Naive thymus-derived CD4-positive, alpha-beta T cell (primary cell): ENCODE measurements at regions not wholly inside any gene's neighbourhood (a gene's known extent, or its start where the extent isn't known, plus 50 kb on each side); places are given as distances from the start of the nearest gene placed in this dataset.

Experiments
- ATAC-seq: fragments of 150-1000 bp; cut with Tn5 transposase; 2 replicates; pipeline ENCODE4 v1.10.0; 2021; ENCODE audit warnings: mild to moderate bottlenecking, moderate library complexity
- CTCF ChIA-PET: fragments of 350-600 bp; sonication (Branson Sonifier 250); formaldehyde crosslinking; loops from one replicate; lab custom pipeline; 2021; ENCODE audit warnings: antibody characterized with exemption; lab: Charles Lee
- POLR2A ChIA-PET: fragments of 350-600 bp; sonication (Branson Sonifier 250); formaldehyde crosslinking; loops from one replicate; lab custom pipeline; 2021; ENCODE audit warnings: antibody characterized with exemption, inconsistent platforms; lab: Charles Lee
- DNase-seq, 9 donors: peaks; one replicate each; pipeline versions ENCODE4 v3.0.0 to v3.0.0-alpha.2; 2020 to 2022; ENCODE audit warnings: mixed read lengths in 1 of 9
- H3K27ac ChIP-seq: one replicate; pipeline ENCODE4 v1.7.0; 2013; ENCODE audit warnings: mild to moderate bottlenecking, low read depth, low read length, moderate library complexity
- H3K27me3 ChIP-seq, 2 donors: one replicate each; pipeline ENCODE4 v1.7.0; 2013; ENCODE audit warnings: low read length in 2 of 2, mild to moderate bottlenecking in 2 of 2, moderate library complexity in 2 of 2; ENCODE audit not compliant: control insufficient read depth in 2 of 2, insufficient read depth in 2 of 2
- H3K36me3 ChIP-seq, 3 experiments: 1 replicate in 2 of 3; 2 replicates in 1 of 3; pipeline ENCODE4 v1.7.0; 2013; ENCODE audit warnings: low read length in 3 of 3, mild to moderate bottlenecking in 3 of 3, moderate library complexity in 1 of 3; ENCODE audit not compliant: insufficient read depth in 3 of 3, control insufficient read depth in 2 of 3
- H3K4me1 ChIP-seq, 2 donors: one replicate each; pipeline ENCODE4 v1.7.0; 2013; ENCODE audit warnings: low read length in 2 of 2, mild to moderate bottlenecking in 2 of 2, moderate library complexity in 1 of 2; ENCODE audit not compliant: control insufficient read depth in 2 of 2, insufficient read depth in 2 of 2
- H3K4me3 ChIP-seq: 2 replicates; pipeline ENCODE4 v1.7.0; 2013; ENCODE audit warnings: mild to moderate bottlenecking, low read length
- H3K9me3 ChIP-seq, 3 experiments: 1 replicate in 2 of 3; 2 replicates in 1 of 3; pipeline ENCODE4 v1.7.0; 2013; ENCODE audit warnings: low read length in 3 of 3; ENCODE audit not compliant: control insufficient read depth in 2 of 3
- H3K27ac Mint-ChIP-seq, 9 donors: one replicate each; pipeline ENCODE4 v1.8.0; 2020 to 2022; ENCODE audit warnings: mixed read lengths in 9 of 9, mild to moderate bottlenecking in 8 of 9, moderate library complexity in 5 of 9, inconsistent platforms in 2 of 9
- H3K27me3 Mint-ChIP-seq, 5 donors: one replicate each; pipeline ENCODE4 v1.8.0; 2021 to 2022; ENCODE audit warnings: mixed read lengths in 5 of 5, mild to moderate bottlenecking in 1 of 5
- H3K36me3 Mint-ChIP-seq, 5 donors: one replicate each; pipeline ENCODE4 v1.8.0; 2020 to 2022; ENCODE audit warnings: mixed read lengths in 5 of 5, mild to moderate bottlenecking in 3 of 5, inconsistent platforms in 1 of 5
- H3K4me1 Mint-ChIP-seq, 7 donors: one replicate each; pipeline ENCODE4 v1.8.0; 2020 to 2022; ENCODE audit warnings: mixed read lengths in 7 of 7, mild to moderate bottlenecking in 3 of 7, inconsistent platforms in 1 of 7
- H3K4me3 Mint-ChIP-seq, 10 donors: one replicate each; pipeline ENCODE4 v1.8.0; 2020 to 2022; ENCODE audit warnings: mild to moderate bottlenecking in 10 of 10, mixed read lengths in 10 of 10, moderate library complexity in 6 of 10, inconsistent platforms in 2 of 10
- H3K9me3 Mint-ChIP-seq, 11 donors: one replicate each; pipeline ENCODE4 v1.8.0; 2020 to 2022; ENCODE audit warnings: mixed read lengths in 11 of 11, mild to moderate bottlenecking in 4 of 11, inconsistent platforms in 1 of 11, moderate library complexity in 1 of 11
- intact Hi-C, 2 donors: fragments of 100-400 bp; cut with micrococcal nuclease; formaldehyde crosslinking; loops; one replicate each; pipeline ENCODE4 v1.15.1; 2023

- no peaks in the 10 kb centered on the region for H3K36me3 Mint-ChIP-seq
- DNase-seq (no peak), ATAC-seq (no peak)
- H3K36me3 ChIP-seq, result no peaks in the 10 kb centered on the region
- ChIA-PET CTCF (no interaction called here), POLR2A (no interaction called here)
- H3K27me3 ChIP-seq, result no peaks in the 10 kb centered on the region
- H3K4me1 Mint-ChIP-seq, result no peaks in the 10 kb centered on the region
- H3K4me1 ChIP-seq, result no peaks in the 10 kb centered on the region
- no peaks in the 10 kb centered on the region for H3K27me3 Mint-ChIP-seq
- H3K27ac Mint-ChIP-seq, result no peak overlapping the region
- peaks cover 0 to 8% (median 2%) of the 10 kb centered on the region in 11 donors for H3K9me3 Mint-ChIP-seq
- no peak overlapping the region for H3K27ac ChIP-seq
- H3K9me3 ChIP-seq, result no peaks in the 10 kb centered on the region
- intact Hi-C loops, result no loop called here
- H3K4me3 ChIP-seq, result no peak overlapping the region
- no peak overlapping the region for H3K4me3 Mint-ChIP-seq
Observed at GRCh38 chr1:195511501-195511900, 1096.7 kb downstream of the KCNT2 start.

GRCh38 chr1:195501118-195501517 is 1107.1 kb downstream of the KCNT2 start:
- Mint-ChIP-seq H3K4me3 (no peak overlapping the region), H3K9me3 (peaks cover 0 to 7% (median 0%) of the 10 kb centered on the region in 11 donors)
- intact Hi-C loops, result no loop called here

GRCh38 chr1:195495720-195496635 is 1112.3 kb downstream of the KCNT2 start:
- no peak overlapping the region for H3K4me3 Mint-ChIP-seq
- H3K27me3 Mint-ChIP-seq, result no peaks in the 10 kb centered on the region

More at GRCh38 chr1:195501118-195501517, 1107.1 kb downstream of the KCNT2 start:
- H3K4me1 ChIP-seq, result no peaks in the 10 kb centered on the region
- no peaks in the 10 kb centered on the region for H3K36me3 ChIP-seq
- H3K27ac ChIP-seq, result no peak overlapping the region
- H3K4me1 Mint-ChIP-seq, result no peaks in the 10 kb centered on the region
- ChIA-PET CTCF (no interaction called here), POLR2A (no interaction called here)
- ATAC-seq (no peak), DNase-seq (no peak)
- no peaks in the 10 kb centered on the region for H3K27me3 Mint-ChIP-seq
- H3K36me3 Mint-ChIP-seq, result no peaks in the 10 kb centered on the region
- H3K4me3 ChIP-seq, result no peak overlapping the region
- H3K27me3 ChIP-seq, result no peaks in the 10 kb centered on the region
- no peak overlapping the region for H3K27ac Mint-ChIP-seq
- H3K9me3 ChIP-seq, result no peaks in the 10 kb centered on the region

GRCh38 chr1:195482137-195482536 is 1126.1 kb downstream of the KCNT2 start:
- Mint-ChIP-seq H3K27ac (no peak overlapping the region), H3K36me3 (no peaks in the 10 kb centered on the region), H3K9me3 (peaks cover 0 to 9% (median 2%) of the 10 kb centered on the region in 11 donors), H3K4me3 (no peak overlapping the region), H3K27me3 (no peaks in the 10 kb centered on the region), H3K4me1 (no peaks in the 10 kb centered on the region)
- Histone ChIP-seq H3K36me3 (no peaks in the 10 kb centered on the region), H3K27ac (no peak overlapping the region), H3K27me3 (no peaks in the 10 kb centered on the region), H3K4me1 (no peaks in the 10 kb centered on the region), H3K9me3 (no peaks in the 10 kb centered on the region), H3K4me3 (no peak overlapping the region)
- ChIA-PET CTCF (no interaction called here), POLR2A (no interaction called here)
- intact Hi-C loops, result no loop called here
- no peak for DNase-seq
- no peak for ATAC-seq

More at GRCh38 chr1:195495720-195496635, 1112.3 kb downstream of the KCNT2 start:
- H3K9me3 ChIP-seq, result no peaks in the 10 kb centered on the region
- Mint-ChIP-seq H3K36me3 (no peaks in the 10 kb centered on the region), H3K27ac (no peak overlapping the region), H3K9me3 (peaks cover 0 to 6% (median 3%) of the 10 kb centered on the region in 11 donors), H3K4me1 (no peaks in the 10 kb centered on the region)
- no peaks in the 10 kb centered on the region for H3K4me1 ChIP-seq
- no peaks in the 10 kb centered on the region for H3K27me3 ChIP-seq
- intact Hi-C loops, result no loop called here
- DNase-seq (no peak), ATAC-seq (no peak)
- H3K36me3 ChIP-seq, result no peaks in the 10 kb centered on the region
- ChIA-PET CTCF (no interaction called here), POLR2A (no interaction called here)
- no peak overlapping the region for H3K27ac ChIP-seq
- H3K4me3 ChIP-seq, result no peak overlapping the region

GRCh38 chr1:195481293-195481692 is 1126.9 kb downstream of the KCNT2 start:
- Histone ChIP-seq H3K36me3 (no peaks in the 10 kb centered on the region), H3K27me3 (no peaks in the 10 kb centered on the region), H3K4me1 (no peaks in the 10 kb centered on the region), H3K4me3 (no peak overlapping the region), H3K27ac (no peak overlapping the region), H3K9me3 (no peaks in the 10 kb centered on the region)
- ChIA-PET CTCF (no interaction called here), POLR2A (no interaction called here)
- Mint-ChIP-seq H3K36me3 (no peaks in the 10 kb centered on the region), H3K4me3 (no peak overlapping the region), H3K4me1 (no peaks in the 10 kb centered on the region), H3K27ac (no peak overlapping the region), H3K27me3 (no peaks in the 10 kb centered on the region), H3K9me3 (peaks cover 0 to 6% (median 2%) of the 10 kb centered on the region in 11 donors)
- ATAC-seq (no peak), DNase-seq (no peak)
- intact Hi-C loops, result no loop called here

GRCh38 chr1:195475568-195475967 is 1132.7 kb downstream of the KCNT2 start:
- Histone ChIP-seq H3K36me3 (no peaks in the 10 kb centered on the region), H3K27ac (no peak overlapping the region), H3K27me3 (no peaks in the 10 kb centered on the region), H3K9me3 (no peaks in the 10 kb centered on the region), H3K4me1 (no peaks in the 10 kb centered on the region), H3K4me3 (no peak overlapping the region)
- Mint-ChIP-seq H3K27me3 (no peaks in the 10 kb centered on the region), H3K36me3 (no peaks in the 10 kb centered on the region), H3K9me3 (peaks cover 0 to 7% (median 0%) of the 10 kb centered on the region in 11 donors), H3K4me3 (no peak overlapping the region), H3K27ac (no peak overlapping the region), H3K4me1 (no peaks in the 10 kb centered on the region)
- intact Hi-C loops, result no loop called here
- CTCF ChIA-PET, result no interaction called here
- POLR2A ChIA-PET, result no interaction called here
- DNase-seq (no peak), ATAC-seq (no peak)

GRCh38 chr1:195472291-195472690 is 1135.9 kb downstream of the KCNT2 start:
- Mint-ChIP-seq H3K27me3 (no peaks in the 10 kb centered on the region), H3K4me1 (no peaks in the 10 kb centered on the region), H3K4me3 (no peak overlapping the region), H3K36me3 (no peaks in the 10 kb centered on the region), H3K9me3 (peaks cover 0 to 7% (median 0%) of the 10 kb centered on the region in 11 donors), H3K27ac (no peak overlapping the region)
- no peaks in the 10 kb centered on the region for H3K4me1 ChIP-seq
- intact Hi-C loops, result no loop called here
- POLR2A ChIA-PET, result no interaction called here
- no peaks in the 10 kb centered on the region for H3K36me3 ChIP-seq
- no peaks in the 10 kb centered on the region for H3K9me3 ChIP-seq
- DNase-seq (no peak), ATAC-seq (no peak)
- no peak overlapping the region for H3K4me3 ChIP-seq
- H3K27ac ChIP-seq, result no peak overlapping the region
- H3K27me3 ChIP-seq, result no peaks in the 10 kb centered on the region
- CTCF ChIA-PET, result no interaction called here
